Cardiac muscle cell (in vitro differentiated cells and primary cell): ENCODE measurements at regions not wholly inside any gene's neighbourhood (a gene's known extent, or its start where the extent isn't known, plus 50 kb on each side); places are given as distances from the start of the nearest gene placed in this dataset.
"Not testable (repeated sequence)": the region's sequence is repeated elsewhere in the genome, so short reads cannot be mapped to it uniquely, and the experiment has no call there.

Experiments
- DNase-seq, 2 donors: peaks; one replicate each; pipeline versions ENCODE4 v3.0.0 to v3.0.0-alpha.2; 2010 to 2017; ENCODE audit warnings: low read depth in 1 of 2, low spot score in 1 of 2
- H3K27ac ChIP-seq: fragments of 200-600 bp; sonication (generic); 2 replicates; pipeline ENCODE4 v1.5.1; 2016
- H3K27me3 ChIP-seq: fragments of 200-600 bp; sonication (generic); 2 replicates; pipeline ENCODE4 v1.6.0; 2016; ENCODE audit warnings: control low read depth
- H3K36me3 ChIP-seq: fragments of 200-600 bp; sonication (generic); 2 replicates; pipeline ENCODE4 v1.5.1; 2016; ENCODE audit warnings: control low read depth
- H3K4me1 ChIP-seq: fragments of 200-600 bp; sonication (generic); 2 replicates; pipeline ENCODE4 v1.8.1; 2017; ENCODE audit warnings: low read depth, mild to moderate bottlenecking, mixed run types
- H3K4me3 ChIP-seq: fragments of 200-600 bp; sonication (generic); 2 replicates; pipeline ENCODE4 v1.5.1; 2016; ENCODE audit warnings: mild to moderate bottlenecking
- H3K9me3 ChIP-seq: fragments of 200-600 bp; sonication (generic); 2 replicates; pipeline ENCODE4 v1.5.1; 2017; ENCODE audit warnings: low read depth, mild to moderate bottlenecking, control low read depth
- CTCF ChIP-seq: IDR thresholded peaks from 2 replicates; pipeline ENCODE4 v1.5.1; 2012; ENCODE audit warnings: low read depth, mild to moderate bottlenecking, low read length

- H3K4me3 ChIP-seq, DNase-seq, H3K27ac ChIP-seq, H3K36me3 ChIP-seq, H3K4me1 ChIP-seq, H3K9me3 ChIP-seq, H3K27me3 ChIP-seq: not testable (repeated sequence)
Measured at GRCh38 chr7:38331853-38332595, 58.6 kb upstream of the TARP start.

- Histone ChIP-seq H3K27ac (no peak overlapping the region), H3K27me3 (no peaks in the 10 kb centered on the region), H3K4me1 (no peaks in the 10 kb centered on the region), H3K9me3 (no peaks in the 10 kb centered on the region), H3K36me3 (no peaks in the 10 kb centered on the region), H3K4me3 (no peak overlapping the region)
- DNase-seq: peak in 1 of 2 donors; percentile 38
- no peak for TF ChIP-seq CTCF
Measured at GRCh38 chr7:38330861-38331621, 57.6 kb upstream of the TARP start.

GRCh38 chr7:38330039-38330438, 56.6 kb upstream of the TARP start:
- TF ChIP-seq CTCF: no peak

GRCh38 chr7:38329340-38329739, 55.9 kb upstream of the TARP start:
- Histone ChIP-seq H3K36me3 (no peaks in the 10 kb centered on the region), H3K27me3 (no peaks in the 10 kb centered on the region), H3K4me1 (no peaks in the 10 kb centered on the region), H3K4me3 (no peak overlapping the region), H3K27ac (no peak overlapping the region), H3K9me3 (no peaks in the 10 kb centered on the region)
- DNase-seq: no peak
- TF ChIP-seq CTCF: no peak

More at GRCh38 chr7:38330039-38330438, 56.6 kb upstream of the TARP start:
- Histone ChIP-seq H3K27ac (no peak overlapping the region), H3K36me3 (no peaks in the 10 kb centered on the region), H3K9me3 (no peaks in the 10 kb centered on the region), H3K4me1 (no peaks in the 10 kb centered on the region), H3K4me3 (no peak overlapping the region), H3K27me3 (no peaks in the 10 kb centered on the region)
- DNase-seq: no peak

- TF ChIP-seq CTCF: no peak
Measured at GRCh38 chr7:38328814-38329213, 55.4 kb upstream of the TARP start.

GRCh38 chr7:38327637-38328036, 54.2 kb upstream of the TARP start:
- no peak overlapping the region for H3K27ac ChIP-seq
- TF ChIP-seq CTCF: no peak
- no peak overlapping the region for H3K4me3 ChIP-seq
- DNase-seq: peak in 1 of 2 donors; percentile 33
- H3K36me3 ChIP-seq: no peaks in the 10 kb centered on the region
- no peaks in the 10 kb centered on the region for H3K4me1 ChIP-seq
- no peaks in the 10 kb centered on the region for H3K27me3 ChIP-seq
- no peaks in the 10 kb centered on the region for H3K9me3 ChIP-seq

More at GRCh38 chr7:38328814-38329213, 55.4 kb upstream of the TARP start:
- H3K4me3 ChIP-seq: no peak overlapping the region
- H3K9me3 ChIP-seq: no peaks in the 10 kb centered on the region
- DNase-seq: no peak
- no peaks in the 10 kb centered on the region for H3K36me3 ChIP-seq
- no peaks in the 10 kb centered on the region for H3K4me1 ChIP-seq
- no peaks in the 10 kb centered on the region for H3K27me3 ChIP-seq
- no peak overlapping the region for H3K27ac ChIP-seq
